ENCODE measurements at regions not wholly inside any gene's neighbourhood (a gene's known extent, or its start where the extent isn't known, plus 50 kb on each side); places are given as distances from the start of the nearest gene placed in this dataset.

GRCh38 chr22:48918585-48919186 lies 909.0 kb downstream of the BRD1 start:
- TF ChIP-seq, protein P1, sequence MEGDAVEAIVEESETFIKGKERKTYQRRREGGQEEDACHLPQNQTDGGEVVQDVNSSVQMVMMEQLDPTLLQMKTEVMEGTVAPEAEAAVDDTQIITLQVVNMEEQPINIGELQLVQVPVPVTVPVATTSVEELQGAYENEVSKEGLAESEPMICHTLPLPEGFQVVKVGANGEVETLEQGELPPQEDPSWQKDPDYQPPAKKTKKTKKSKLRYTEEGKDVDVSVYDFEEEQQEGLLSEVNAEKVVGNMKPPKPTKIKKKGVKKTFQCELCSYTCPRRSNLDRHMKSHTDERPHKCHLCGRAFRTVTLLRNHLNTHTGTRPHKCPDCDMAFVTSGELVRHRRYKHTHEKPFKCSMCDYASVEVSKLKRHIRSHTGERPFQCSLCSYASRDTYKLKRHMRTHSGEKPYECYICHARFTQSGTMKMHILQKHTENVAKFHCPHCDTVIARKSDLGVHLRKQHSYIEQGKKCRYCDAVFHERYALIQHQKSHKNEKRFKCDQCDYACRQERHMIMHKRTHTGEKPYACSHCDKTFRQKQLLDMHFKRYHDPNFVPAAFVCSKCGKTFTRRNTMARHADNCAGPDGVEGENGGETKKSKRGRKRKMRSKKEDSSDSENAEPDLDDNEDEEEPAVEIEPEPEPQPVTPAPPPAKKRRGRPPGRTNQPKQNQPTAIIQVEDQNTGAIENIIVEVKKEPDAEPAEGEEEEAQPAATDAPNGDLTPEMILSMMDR (IDR thresholded peaks at IDR 0.05), result no peak
- TF ChIP-seq POLR2A (IDR thresholded peaks at IDR 0.05) (no peak), POLR2AphosphoS5 (IDR thresholded peaks at IDR 0.05) (no peak)
